HepG2 (cell line): ENCODE measurements at regions not wholly inside any gene's neighbourhood (a gene's known extent, or its start where the extent isn't known, plus 50 kb on each side); places are given as distances from the start of the nearest gene placed in this dataset.

ENCODE experiments used
- ATAC-seq: fragments of 200-7000 bp; cut with Tn5 transposase; 3 replicates; pipeline ENCODE4 v1.9.1; 2020; ENCODE audit warnings: mild to moderate bottlenecking, moderate library complexity
- BruUV-seq: library from RNA; stranded (reverse); fragments of 400-500 nt; replicated peaks from 2 replicates; lab custom pipeline; 2021; lab: Mats Ljungman, UMichigan
- CTCF ChIA-PET: fragments of 300-600 bp; formaldehyde crosslinking; extraction: SDS; loops from one replicate; lab custom pipeline; 2021; ENCODE audit warnings: low total read pairs, inconsistent platforms, low intra/inter-chr PET ratio; lab: Yijun Ruan, JAX
- POLR2A ChIA-PET: fragments of 350-600 bp; sonication (Branson Sonifier 250); formaldehyde crosslinking; loops from one replicate; lab custom pipeline; 2020; ENCODE audit warnings: antibody characterized with exemption, inconsistent platforms; lab: Yijun Ruan, JAX
- DNase-seq: peaks from one replicate; pipeline ENCODE4 v3.0.0-alpha.2; 2015; ENCODE audit warnings: low spot score
- FAIRE-seq: peaks from 3 replicates; lab custom pipeline; 2011; peaks lifted over from hg19 to GRCh38; lab: Jason Lieb, UNC
- H2AFZ ChIP-seq: one replicate; pipeline ENCODE4 v1.6.1; 2011; ENCODE audit warnings: low read length, inconsistent platforms
- H3K27ac ChIP-seq: fragments of 300-600 bp; 3 replicates; pipeline ENCODE4 v1.8.0; 2011; ENCODE audit warnings: mixed run types, mild to moderate bottlenecking, mixed read lengths, low read length, inconsistent platforms; ENCODE audit not compliant: insufficient read depth; ENCODE audit errors: extremely low read length
- H3K27me3 ChIP-seq, 2 experiments: fragments of 200-600 bp in 1 of 2; 2 replicates in 1 of 2; 3 replicates in 1 of 2; pipeline versions ENCODE4 v1.6.0 to v1.8.0; 2011; ENCODE audit warnings: low read length in 2 of 2, mild to moderate bottlenecking in 2 of 2, moderate library complexity in 2 of 2, inconsistent platforms in 1 of 2; ENCODE audit not compliant: insufficient read depth in 2 of 2, control insufficient read depth in 1 of 2
- H3K36me3 ChIP-seq, 2 experiments: fragments of 200-600 bp in 1 of 2; replicated peaks in 1 of 2; 2 replicates in 1 of 2; 3 replicates in 1 of 2; pipeline versions ENCODE4 v1.5.1 to v1.8.0; 2011; ENCODE audit warnings: low read length in 2 of 2, inconsistent platforms in 1 of 2; ENCODE audit not compliant: insufficient read depth in 2 of 2, control insufficient read depth in 1 of 2
- H3K4me1 ChIP-seq: 2 replicates; pipeline ENCODE4 v1.5.1; 2012; ENCODE audit warnings: low read length, inconsistent platforms; ENCODE audit not compliant: insufficient read depth
- H3K4me2 ChIP-seq: 2 replicates; pipeline ENCODE4 v1.6.0; 2011; ENCODE audit warnings: low read depth, low read length, inconsistent platforms
- H3K4me3 ChIP-seq, 3 experiments: fragments of 200-600 bp in 1 of 3; sonication (generic), shearing (Covaris generic) in 1 of 3; replicated peaks in 1 of 3; 2 replicates each; pipeline ENCODE4 v1.5.1; 2011 to 2016; ENCODE audit warnings: low read length in 3 of 3, inconsistent platforms in 2 of 3, low read depth in 2 of 3, mild to moderate bottlenecking in 2 of 3, control low read depth in 1 of 3, mixed read lengths in 1 of 3; ENCODE audit not compliant: insufficient read depth in 1 of 3
- H3K79me2 ChIP-seq: one replicate; pipeline ENCODE4 v1.6.1; 2011; ENCODE audit warnings: low read length, inconsistent platforms; ENCODE audit not compliant: insufficient read depth
- H3K9ac ChIP-seq: 2 replicates; pipeline ENCODE4 v1.6.0; 2011; ENCODE audit warnings: mild to moderate bottlenecking, low read depth, low read length, inconsistent platforms; ENCODE audit not compliant: insufficient read depth
- H3K9me3 ChIP-seq: 2 replicates; pipeline ENCODE4 v1.5.1; 2012; ENCODE audit warnings: mild to moderate bottlenecking, low read length
- H4K20me1 ChIP-seq: 2 replicates; pipeline ENCODE4 v1.6.0; 2011; ENCODE audit warnings: inconsistent platforms, mild to moderate bottlenecking, low read length, moderate library complexity; ENCODE audit not compliant: insufficient read depth
- ATAD3A ChIP-seq: sonication (generic); formaldehyde crosslinking; IDR thresholded peaks from 2 replicates; pipeline ENCODE4 v1.4.0; 2020; ENCODE audit warnings: missing genetic modification reagents
- FOSL1 ChIP-seq: sonication (generic); formaldehyde crosslinking; IDR thresholded peaks from 2 replicates; pipeline ENCODE4 v1.9.0; 2021; ENCODE audit warnings: missing genetic modification reagents, borderline replicate concordance
- GPN1 ChIP-seq: sonication (generic); formaldehyde crosslinking; IDR thresholded peaks from 2 replicates; pipeline ENCODE4 v1.5.1; 2020; ENCODE audit warnings: missing genetic modification reagents, borderline replicate concordance
- MIXL1 ChIP-seq: IDR thresholded peaks from 2 replicates; pipeline ENCODE4 v1.6.1; 2016
- MYPOP ChIP-seq: sonication (generic); formaldehyde crosslinking; IDR thresholded peaks from 2 replicates; pipeline ENCODE4 v1.8.1; 2023; ENCODE audit warnings: mild to moderate bottlenecking, moderate library complexity, missing genetic modification reagents
- ZHX2 ChIP-seq, 2 experiments: sonication (generic) in 1 of 2; formaldehyde crosslinking in 1 of 2; IDR thresholded peaks; 2 replicates each; pipeline versions ENCODE4 v1.6.1 to v1.9.0; 2014 to 2022; ENCODE audit warnings: antibody characterized with exemption in 1 of 2, borderline replicate concordance in 1 of 2, inconsistent platforms in 1 of 2, low read depth in 1 of 2, missing genetic modification reagents in 1 of 2
- ZNF44 ChIP-seq: sonication (generic); formaldehyde crosslinking; IDR thresholded peaks from 2 replicates; pipeline ENCODE4 v1.5.1; 2020; ENCODE audit warnings: mild to moderate bottlenecking, missing genetic modification reagents
- ZNF800 ChIP-seq: sonication (generic); formaldehyde crosslinking; IDR thresholded peaks from 2 replicates; pipeline ENCODE4 v1.4.0; 2020; ENCODE audit warnings: missing genetic modification reagents
- WGBS: methylation state at CpG from one replicate; pipeline ENCODE4 v1.1.6; 2017; ENCODE audit warnings: low lambda C conversion rate; 5-methylcytosine and 5-hydroxymethylcytosine counted together
- in situ Hi-C: cut with HindIII; loops from 2 replicates; pipeline ENCODE4 v1.10.0; 2017; ENCODE audit warnings: low pct_unique_long_range_greater_than_20kb; ENCODE audit not compliant: extremely low pct_ligation_motif_present
- intact Hi-C: fragments of 100-400 bp; cut with micrococcal nuclease; formaldehyde crosslinking; loops from one replicate; pipeline ENCODE4 v1.10.0; 2022; ENCODE audit not compliant: unreplicated experiment

GRCh38 chr2:203603456-203604389, 68.6 kb upstream of the RAPH1 start:
- DNase-seq (no peak), FAIRE-seq (no peak), ATAC-seq (no peak)
- no peaks in the 10 kb centered on the region for H3K9me3 ChIP-seq
- no peaks in the 10 kb centered on the region for H4K20me1 ChIP-seq
- intact Hi-C loops, result no loop called here
- no peak overlapping the region for H3K27ac ChIP-seq
- CTCF ChIA-PET, result no interaction called here
- BruUV-seq, result no TSS peak
- no peaks in the 10 kb centered on the region for H3K79me2 ChIP-seq
- TF ChIP-seq ZNF44 (CRISPR knock-in tag) (no peak), ZHX2 (IDR thresholded peaks at IDR 0.05; ENCODE audit: low read depth) (no peak), ZHX2 (CRISPR knock-in tag; IDR thresholded peaks at IDR 0.05; ENCODE audit: borderline replicate concordance) (no peak), ATAD3A (no peak), ZNF800 (CRISPR knock-in tag) (no peak), MIXL1 (CRISPR knock-in tag) (no peak), FOSL1 (CRISPR knock-in tag) (no peak), GPN1 (CRISPR knock-in tag) (no peak), MYPOP (CRISPR knock-in tag) (no peak)
- H3K36me3 ChIP-seq, result no peaks in the 10 kb centered on the region
- H3K4me3 ChIP-seq, result no peak overlapping the region
- no peak overlapping the region for H3K9ac ChIP-seq
- in situ Hi-C loops, result no loop called here
- POLR2A ChIA-PET, result no interaction called here
- no peaks in the 10 kb centered on the region; a peak in 1 of 5 replicates for H3K27me3 ChIP-seq
- 62% methylated on average over 10 of the region's 10 CpGs for WGBS
- H2AFZ ChIP-seq, result no peak overlapping the region
- H3K4me2 ChIP-seq, result no peak overlapping the region
- 0 out of 2 replicates have a peak, but pooled peaks cover 9% of the 10 kb centered on the region for H3K4me1 ChIP-seq
